C4-2B (cell line): ENCODE measurements at regions not wholly inside any gene's neighbourhood (a gene's known extent, or its start where the extent isn't known, plus 50 kb on each side); places are given as distances from the start of the nearest gene placed in this dataset.

ENCODE experiments used
- H3K27ac ChIP-seq: fragments of 450-650 bp; 2 replicates; pipeline ENCODE4 v1.5.1; 2017
- CTCF ChIP-seq: fragments of 450-650 bp; conservative IDR thresholded peaks from 2 replicates; pipeline ENCODE4 v1.5.1; 2017; ENCODE audit warnings: mild to moderate bottlenecking
- ZFX ChIP-seq: fragments of 450-650 bp; IDR thresholded peaks from 2 replicates; pipeline ENCODE4 v1.6.1; 2017

- H3K27ac ChIP-seq, result no peak overlapping the region
- TF ChIP-seq CTCF, result no peak
Measured at GRCh38 chr2:239484571-239485355, 83.9 kb upstream of the HDAC4 start.

GRCh38 chr2:239482778-239483712, 82.2 kb upstream of the HDAC4 start:
- no peak overlapping the region for H3K27ac ChIP-seq
- TF ChIP-seq CTCF, result no peak
- TF ChIP-seq ZFX, result no peak

GRCh38 chr2:239479471-239479870, 78.7 kb upstream of the HDAC4 start:
- no peak for TF ChIP-seq CTCF
- TF ChIP-seq ZFX, result no peak
- H3K27ac ChIP-seq, result no peak overlapping the region

GRCh38 chr2:239477591-239477990, 76.8 kb upstream of the HDAC4 start:
- H3K27ac ChIP-seq, result no peak overlapping the region

GRCh38 chr2:239476757-239477585, 76.2 kb upstream of the HDAC4 start:
- no peak overlapping the region for H3K27ac ChIP-seq
- TF ChIP-seq ZFX (no peak), CTCF (no peak)

More at GRCh38 chr2:239477591-239477990, 76.8 kb upstream of the HDAC4 start:
- TF ChIP-seq ZFX (no peak), CTCF (no peak)

- no peak overlapping the region for H3K27ac ChIP-seq
- TF ChIP-seq ZFX, result no peak
- TF ChIP-seq CTCF, result no peak
Measured at GRCh38 chr2:239476029-239476756, 75.4 kb upstream of the HDAC4 start.
